Skin epidermis (tissue), 12 donors: ENCODE measurements at regions not wholly inside any gene's neighbourhood (a gene's known extent, or its start where the extent isn't known, plus 50 kb on each side); places are given as distances from the start of the nearest gene placed in this dataset.
A peak's percentile ranks its signal among the peaks of the same experiment; 100 is the strongest.
"Not testable (repeated sequence)": the region's sequence is repeated elsewhere in the genome, so short reads cannot be mapped to it uniquely, and the experiment has no call there.

Source experiments
- H3K27ac ChIP-seq, 21 experiments: fragments of 200-600 bp; sonication (generic) in 11 of 21; one replicate each; pipeline ENCODE4 v1.5.0; 2020; ENCODE audit warnings: mild to moderate bottlenecking in 3 of 21, inconsistent platforms in 2 of 21, moderate library complexity in 2 of 21
- H3K4me3 ChIP-seq, 7 experiments: fragments of 200-600 bp; sonication (generic) in 2 of 7; one replicate each; pipeline ENCODE4 v1.5.0; 2020; ENCODE audit warnings: inconsistent platforms in 2 of 7, mild to moderate bottlenecking in 2 of 7, moderate library complexity in 1 of 7

DNA sequence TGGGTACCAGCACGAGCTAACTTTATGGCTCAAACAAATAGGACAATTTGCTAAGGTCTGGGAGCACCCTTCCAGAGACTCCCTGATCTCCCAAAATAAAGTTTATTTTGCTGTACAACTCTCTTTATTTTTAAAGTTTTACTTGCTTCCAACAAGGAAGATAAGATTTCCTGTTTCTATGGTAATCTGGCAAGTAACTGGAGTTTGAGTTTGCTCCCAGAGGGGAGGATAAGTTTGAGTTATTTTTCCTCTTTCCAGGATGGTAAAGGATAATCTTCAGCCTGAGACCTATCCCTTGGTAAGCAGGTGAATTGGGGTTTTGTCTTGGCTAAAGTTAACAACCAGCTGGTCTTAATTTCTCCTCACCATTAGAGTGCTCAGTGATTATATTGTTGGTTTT lies 1019.4 kb upstream of the ALCAM start:
- no peak overlapping the region for H3K27ac ChIP-seq
- H3K4me3 ChIP-seq = no peak overlapping the region

- H3K27ac ChIP-seq = no peak overlapping the region
- no peak overlapping the region for H3K4me3 ChIP-seq
Measured at GRCh38 chr3:104349836-104350235, 1016.9 kb upstream of the ALCAM start.

DNA sequence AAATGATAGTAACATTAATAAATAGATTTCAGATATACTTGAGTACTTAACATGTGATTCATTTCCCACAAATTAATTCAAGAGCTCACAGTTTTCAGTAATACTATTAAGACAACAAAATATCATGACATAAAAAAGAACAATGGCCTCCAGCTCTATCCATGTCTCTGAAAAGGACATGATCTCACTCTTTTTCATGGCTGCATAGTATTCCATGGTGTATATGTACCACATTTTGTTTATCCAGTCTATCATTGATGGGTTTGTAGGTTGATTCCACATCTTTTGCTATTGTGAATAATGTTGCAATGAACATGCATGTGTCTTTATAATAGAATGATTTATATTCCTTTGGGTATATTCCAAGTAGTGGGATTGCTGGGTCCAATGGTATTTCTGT lies 1012.8 kb upstream of the ALCAM start:
- Histone ChIP-seq H3K27ac (no peak overlapping the region), H3K4me3 (no peak overlapping the region)

- Histone ChIP-seq H3K27ac (peak overlapping the region in 2 of 21 experiments; percentile 8 to 28), H3K4me3 (no peak overlapping the region)
Measured at GRCh38 chr3:104359546-104359945, 1007.2 kb upstream of the ALCAM start.

- H3K27ac ChIP-seq = peak overlapping the region in 3 of 21 experiments; percentile 8 to 28 (median 11)
- H3K4me3 ChIP-seq = no peak overlapping the region
Measured at GRCh38 chr3:104360038-104360437, 1006.7 kb upstream of the ALCAM start.

DNA sequence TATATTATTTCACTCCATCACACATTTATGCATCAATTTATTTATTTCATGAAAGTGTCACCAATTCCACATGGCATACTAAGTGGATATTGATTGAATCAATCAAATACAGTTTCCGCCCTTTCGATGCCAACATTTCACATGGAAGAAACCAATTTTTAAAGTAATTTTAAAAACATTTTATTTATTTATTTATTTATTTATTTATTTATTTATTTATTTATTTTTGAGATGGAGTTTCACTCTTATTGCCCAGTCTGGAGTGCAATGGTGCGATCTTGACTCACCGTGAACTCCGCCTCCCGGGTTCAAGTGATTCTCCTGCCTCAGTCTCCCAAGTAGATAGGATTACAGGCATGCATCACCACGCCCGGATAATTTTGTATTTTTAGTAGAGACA lies 1005.0 kb upstream of the ALCAM start:
- not testable (repeated sequence) for H3K27ac ChIP-seq

DNA sequence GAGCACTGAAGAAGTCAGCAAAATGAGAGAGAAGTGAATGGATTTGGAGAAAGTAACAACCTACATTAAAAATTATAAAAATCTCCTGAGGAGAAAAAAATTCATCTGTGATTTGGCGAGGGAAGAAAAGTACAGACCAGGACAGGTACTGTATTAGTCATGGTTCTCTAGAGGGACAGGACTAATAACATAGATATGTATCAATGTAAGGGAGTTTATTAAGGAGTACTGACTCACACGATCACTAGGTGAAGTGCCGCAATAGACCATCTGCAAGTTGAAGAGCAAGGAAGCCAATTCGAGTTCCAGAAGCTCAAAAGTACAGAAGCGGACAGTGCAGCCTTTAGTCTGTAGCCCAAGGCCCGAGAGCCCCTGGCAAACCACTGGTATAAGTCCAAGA lies 1004.4 kb upstream of the ALCAM start:
- no peak overlapping the region for H3K27ac ChIP-seq
- no peak overlapping the region for H3K4me3 ChIP-seq

More for the DNA sequence above, 1005.0 kb upstream of the ALCAM start:
- not testable (repeated sequence) for H3K4me3 ChIP-seq

DNA sequence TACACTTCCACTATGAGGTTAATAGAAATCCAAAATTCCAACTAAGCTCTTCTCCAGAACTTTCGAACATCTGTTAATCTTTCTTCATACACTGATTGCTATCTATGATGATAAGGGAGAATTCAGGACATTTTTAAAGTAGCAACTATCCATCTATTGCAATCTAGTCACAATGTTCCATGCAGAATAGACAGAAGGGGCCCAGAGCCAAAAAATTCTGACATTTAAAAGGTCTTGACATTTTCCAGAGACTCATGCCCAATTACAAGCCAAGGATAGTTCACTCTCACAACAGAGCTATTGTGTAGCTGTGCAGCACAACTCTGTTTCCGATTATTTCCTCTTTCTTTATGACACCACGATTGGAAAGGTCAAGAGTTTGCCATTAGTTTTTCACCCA lies 999.7 kb upstream of the ALCAM start:
- no peak overlapping the region for H3K27ac ChIP-seq
- no peak overlapping the region for H3K4me3 ChIP-seq

DNA sequence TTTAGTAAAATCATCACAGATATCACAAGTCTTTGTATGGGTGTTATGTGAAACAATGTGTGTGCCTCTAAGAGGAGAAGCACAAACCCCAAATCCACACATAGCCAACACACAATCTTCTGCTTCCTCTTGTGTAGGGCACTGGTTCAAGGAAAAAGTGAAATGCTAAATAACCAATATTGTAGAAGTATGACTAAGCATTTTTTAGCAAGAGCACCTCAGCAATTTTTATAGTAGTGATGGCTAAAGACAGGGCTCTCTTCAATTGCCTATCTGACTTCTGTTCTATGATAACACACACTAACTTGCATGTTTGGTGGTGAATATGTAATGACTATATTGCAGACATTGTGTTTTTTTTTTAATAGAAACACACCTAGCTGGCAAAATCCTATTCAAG lies 997.9 kb upstream of the ALCAM start:
- Histone ChIP-seq H3K4me3 (no peak overlapping the region), H3K27ac (no peak overlapping the region)

- no peak overlapping the region for H3K4me3 ChIP-seq
Measured at GRCh38 chr3:104385421-104385820, 981.3 kb upstream of the ALCAM start.

GRCh38 chr3:104388619-104389018 lies 978.1 kb upstream of the ALCAM start:
- no peak overlapping the region for H3K4me3 ChIP-seq
- H3K27ac ChIP-seq = no peak overlapping the region

More at GRCh38 chr3:104385421-104385820, 981.3 kb upstream of the ALCAM start:
- H3K27ac ChIP-seq = no peak overlapping the region

DNA sequence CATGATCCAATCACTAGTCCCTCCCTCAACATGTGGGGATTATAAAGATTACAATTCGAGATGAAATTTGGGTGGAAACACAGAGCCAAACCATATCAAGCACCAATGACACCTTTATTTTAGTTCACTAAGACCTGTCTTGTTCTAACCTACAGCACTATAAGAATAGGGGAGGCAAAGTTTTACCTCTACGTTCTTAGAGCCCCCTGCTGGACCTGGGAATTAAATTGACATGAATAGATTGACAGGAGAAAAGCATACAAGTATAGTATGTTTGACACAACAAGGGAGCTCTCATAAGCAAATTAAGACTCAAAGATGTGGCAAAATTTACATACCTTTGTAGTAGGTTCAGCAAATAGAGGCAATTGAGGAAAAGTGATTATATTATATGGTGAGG lies 974.4 kb upstream of the ALCAM start:
- Histone ChIP-seq H3K4me3 (no peak overlapping the region), H3K27ac (no peak overlapping the region)

DNA sequence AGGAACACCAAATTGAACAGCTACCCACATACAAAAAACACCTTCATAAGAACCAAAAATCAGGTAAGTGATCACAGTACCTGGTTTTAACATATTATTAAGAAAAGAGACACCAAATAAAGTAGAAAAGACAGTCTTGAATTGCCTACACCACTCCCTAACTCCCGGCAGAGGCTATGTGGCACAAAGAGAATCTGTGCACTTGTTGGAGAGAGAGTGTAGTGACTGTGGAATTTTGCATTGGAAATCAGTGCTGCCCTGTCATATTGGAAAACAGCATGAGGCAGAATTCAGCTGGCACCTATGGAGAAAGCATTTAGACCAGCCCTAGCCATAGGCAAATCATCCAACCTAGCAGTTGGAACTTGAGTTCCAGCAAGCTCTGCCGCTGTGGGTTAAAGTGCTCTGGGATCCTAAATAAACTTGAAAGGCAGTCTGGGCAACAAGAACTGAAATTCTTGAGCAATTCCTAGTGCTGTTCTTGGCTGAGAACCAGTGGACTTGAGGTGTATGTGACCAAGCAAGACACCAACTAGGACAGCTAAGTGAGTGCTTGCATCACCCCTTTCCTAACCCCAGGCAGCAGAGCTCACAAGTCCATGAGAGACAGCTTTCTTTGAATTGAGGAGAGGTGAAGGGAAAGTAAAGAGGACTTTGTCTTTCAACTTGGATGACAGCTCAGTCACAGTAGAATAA lies 969.6 kb upstream of the ALCAM start:
- H3K27ac ChIP-seq = no peak overlapping the region
- H3K4me3 ChIP-seq = no peak overlapping the region

- H3K4me3 ChIP-seq = no peak overlapping the region
- H3K27ac ChIP-seq = no peak overlapping the region
Measured at GRCh38 chr3:104397713-104398112, 969.0 kb upstream of the ALCAM start.

DNA sequence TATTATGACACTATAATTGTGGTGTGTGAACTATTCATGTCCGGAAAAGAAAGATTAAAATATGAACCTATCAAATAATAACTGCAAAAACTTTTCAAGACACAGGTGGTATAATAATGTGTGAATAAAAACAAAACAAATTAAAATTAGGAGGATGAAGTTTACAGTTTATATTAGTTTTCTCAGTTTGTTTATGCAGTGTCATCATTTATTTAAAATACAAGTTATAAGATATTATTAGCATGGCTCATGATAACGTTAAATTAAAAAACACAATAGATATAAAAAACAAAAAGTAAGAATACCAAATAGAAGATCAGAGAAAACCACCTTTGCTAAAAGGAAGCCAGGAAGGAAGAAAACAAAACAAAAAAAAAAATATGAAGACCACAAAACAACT lies 963.8 kb upstream of the ALCAM start:
- H3K4me3 ChIP-seq = no peak overlapping the region
- H3K27ac ChIP-seq = no peak overlapping the region

GRCh38 chr3:104411757-104412156 lies 955.0 kb upstream of the ALCAM start:
- peak overlapping the region in 1 of 21 experiments; percentile 53 for H3K27ac ChIP-seq
- H3K4me3 ChIP-seq = no peak overlapping the region

DNA sequence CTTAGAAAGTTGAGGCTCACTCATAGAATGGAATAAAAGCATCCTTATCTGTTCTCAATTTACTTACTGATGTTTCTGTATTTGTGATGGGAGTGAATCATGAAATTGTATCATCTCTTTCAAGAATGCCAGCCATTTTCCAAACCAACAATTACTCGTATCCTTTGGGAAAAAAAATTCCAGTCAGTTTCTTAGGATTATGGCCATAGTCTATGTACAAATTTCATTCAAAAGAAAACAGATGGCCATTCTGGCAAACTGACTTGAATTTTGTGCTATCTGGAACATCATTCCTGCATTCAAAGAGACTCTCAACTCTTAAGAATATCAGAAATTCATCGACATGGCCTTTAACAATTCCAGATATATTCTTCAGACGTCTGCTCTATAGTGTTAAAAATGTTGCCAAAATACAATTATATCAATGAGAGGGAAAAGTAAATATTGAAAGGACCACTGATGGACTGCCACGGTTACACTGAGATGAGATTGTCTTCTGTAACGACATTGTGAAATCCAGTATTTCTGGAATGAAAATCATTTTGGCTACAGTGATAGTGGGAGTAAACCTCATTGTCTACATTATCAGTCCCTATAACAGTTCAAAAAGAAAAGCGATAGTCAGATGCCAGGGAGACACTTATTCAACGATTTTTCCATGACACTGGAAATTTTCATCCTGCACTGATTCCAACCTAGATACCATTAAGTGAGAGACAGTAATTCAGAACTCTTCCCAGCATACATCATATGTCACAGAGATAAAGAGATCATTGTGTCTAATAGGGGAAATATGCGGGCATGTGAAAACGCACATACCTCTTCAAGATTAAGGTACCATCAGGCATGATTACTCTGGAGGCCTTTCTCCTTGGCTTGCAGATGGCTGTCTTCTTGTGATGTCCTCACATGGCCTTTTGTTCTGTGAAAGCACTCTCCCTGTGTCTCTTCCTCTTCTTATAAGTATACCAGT lies 953.8 kb upstream of the ALCAM start:
- no peak overlapping the region for H3K4me3 ChIP-seq
- H3K27ac ChIP-seq = peak overlapping the region in 4 of 21 experiments; percentile 21 to 63 (median 39)

DNA sequence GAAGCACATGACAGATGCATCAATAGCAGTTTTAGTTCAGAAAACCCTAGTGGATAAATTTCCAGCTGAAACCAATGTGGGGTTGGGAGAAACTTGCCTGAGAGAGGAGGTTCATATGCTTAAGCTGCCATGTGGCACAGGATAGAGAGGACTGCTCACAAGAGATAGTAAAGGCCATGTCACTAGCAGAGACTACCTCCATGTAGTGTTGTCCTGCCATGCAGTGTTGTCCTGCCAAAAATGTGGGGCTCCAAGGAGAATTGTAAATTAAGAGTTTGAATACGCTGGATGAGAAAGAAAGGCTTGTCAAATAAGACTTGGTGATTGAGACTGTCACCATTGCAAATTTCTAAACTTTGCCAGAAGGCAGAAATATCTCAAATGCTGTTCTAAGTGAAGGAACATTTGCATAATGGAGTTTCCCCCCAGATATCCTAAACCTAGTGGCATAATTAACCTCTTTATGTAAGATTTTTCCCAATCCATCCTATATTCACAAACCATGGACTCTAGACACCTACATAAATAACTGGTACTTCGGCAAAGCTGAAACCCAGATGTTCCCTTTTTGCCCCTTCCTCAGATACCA lies 938.3 kb upstream of the ALCAM start:
- H3K27ac ChIP-seq = no peak overlapping the region
- no peak overlapping the region for H3K4me3 ChIP-seq

DNA sequence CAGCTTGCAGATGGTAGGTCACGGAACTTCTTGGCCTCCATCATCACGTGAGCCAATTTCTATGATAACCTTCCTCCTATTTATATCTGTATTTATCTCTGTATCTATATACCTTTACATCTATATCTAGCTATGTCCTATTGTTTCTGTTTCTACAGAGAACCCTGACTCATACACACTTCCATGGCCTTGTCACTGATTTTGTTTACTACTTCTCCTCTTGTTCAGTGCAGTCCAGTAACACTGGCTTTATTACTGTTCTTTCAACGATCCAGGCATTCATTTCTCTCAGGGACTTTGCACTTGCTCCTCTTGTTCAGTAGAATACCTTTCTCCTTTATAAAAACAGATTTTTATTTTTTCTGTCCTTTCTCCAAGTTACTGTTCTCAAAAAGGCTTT lies 937.0 kb upstream of the ALCAM start:
- H3K4me3 ChIP-seq = no peak overlapping the region
- no peak overlapping the region for H3K27ac ChIP-seq

GRCh38 chr3:104436506-104436905 lies 930.2 kb upstream of the ALCAM start:
- Histone ChIP-seq H3K27ac (no peak overlapping the region), H3K4me3 (no peak overlapping the region)
